Endodermal cell (in vitro differentiated cells): ENCODE measurements at regions not wholly inside any gene's neighbourhood (a gene's known extent, or its start where the extent isn't known, plus 50 kb on each side); places are given as distances from the start of the nearest gene placed in this dataset.

ENCODE experiments used
- DNase-seq: peaks from one replicate; pipeline ENCODE4 v3.0.0-alpha.2; 2017
- H3K27ac ChIP-seq: 2 replicates; pipeline ENCODE4 v1.5.1; 2013; ENCODE audit warnings: mild to moderate bottlenecking, low read depth, low read length, moderate library complexity
- H3K27me3 ChIP-seq: 2 replicates; pipeline ENCODE4 v1.6.1; 2013; ENCODE audit warnings: mild to moderate bottlenecking, low read length, moderate library complexity; ENCODE audit not compliant: insufficient read depth, control insufficient read depth, poor library complexity, severe bottlenecking
- H3K36me3 ChIP-seq: 2 replicates; pipeline ENCODE4 v1.7.0; 2013; ENCODE audit warnings: mild to moderate bottlenecking, low read length, moderate library complexity; ENCODE audit not compliant: control insufficient read depth, insufficient read depth
- H3K4me1 ChIP-seq: one replicate; pipeline ENCODE4 v1.7.0; 2013; ENCODE audit warnings: low read length; ENCODE audit not compliant: control insufficient read depth, insufficient read depth
- H3K4me3 ChIP-seq: 2 replicates; pipeline ENCODE4 v1.5.1; 2013; ENCODE audit warnings: mild to moderate bottlenecking, low read length, moderate library complexity
- H3K9ac ChIP-seq: 2 replicates; pipeline ENCODE4 v1.6.1; 2013; ENCODE audit warnings: mild to moderate bottlenecking, low read length, moderate library complexity; ENCODE audit not compliant: poor library complexity, severe bottlenecking; ENCODE audit errors: extremely low read depth
- H3K9me3 ChIP-seq: 2 replicates; pipeline ENCODE4 v1.6.1; 2013; ENCODE audit warnings: mild to moderate bottlenecking, low read length, moderate library complexity; ENCODE audit not compliant: control insufficient read depth
- H3K27ac Mint-ChIP-seq: 2 replicates; pipeline ENCODE4 v1.8.0; 2020; ENCODE audit warnings: mixed read lengths
- H3K27me3 Mint-ChIP-seq: 2 replicates; pipeline ENCODE4 v1.8.0; 2021; ENCODE audit warnings: mild to moderate bottlenecking, mixed read lengths; ENCODE audit not compliant: insufficient read depth
- H3K36me3 Mint-ChIP-seq: 2 replicates; pipeline ENCODE4 v1.8.0; 2020; ENCODE audit warnings: low read depth, mixed read lengths
- H3K4me1 Mint-ChIP-seq: 2 replicates; pipeline ENCODE4 v1.8.0; 2020; ENCODE audit warnings: mixed read lengths
- H3K4me3 Mint-ChIP-seq: 2 replicates; pipeline ENCODE4 v1.8.0; 2020; ENCODE audit warnings: mild to moderate bottlenecking, moderate library complexity, mixed read lengths
- H3K9me3 Mint-ChIP-seq: 2 replicates; pipeline ENCODE4 v1.8.0; 2020; ENCODE audit warnings: mild to moderate bottlenecking, mixed read lengths
- CTCF ChIP-seq: fragments of 200-600 bp; sonication (generic); conservative IDR thresholded peaks from 2 replicates; pipeline ENCODE4 v1.5.0; 2021; ENCODE audit warnings: antibody characterized with exemption, mild to moderate bottlenecking
- WGBS, 2 experiments: methylation state at CpG; one replicate each; pipeline versions ENCODE4 v1.1.5 to v1.1.7; 2013; ENCODE audit warnings: missing lambda C conversion rate in 2 of 2, mixed read lengths in 1 of 2; ENCODE audit not compliant: insufficient coverage in 1 of 2, insufficient read length in 1 of 2; 5-methylcytosine and 5-hydroxymethylcytosine counted together

GRCh38 chr3:8338424-8338823, 163.2 kb upstream of the LMCD1 start:
- no peak for TF ChIP-seq CTCF
- no peak overlapping the region for H3K27ac ChIP-seq
- Mint-ChIP-seq H3K4me1 (peaks cover under 1% of the 10 kb centered on the region), H3K36me3 (no peaks in the 10 kb centered on the region), H3K9me3 (peaks cover 7% of the 10 kb centered on the region), H3K27me3 (no peaks in the 10 kb centered on the region), H3K27ac (no peak overlapping the region), H3K4me3 (no peak overlapping the region)
- H3K9me3 ChIP-seq, result no peaks in the 10 kb centered on the region
- 89% methylated on average over 2 of the region's 2 CpGs; no CpG with 5 or more reads in 1 of the 2 experiments for WGBS, 2 experiments
- no peak for DNase-seq
- no peaks in the 10 kb centered on the region for H3K27me3 ChIP-seq
- no peaks in the 10 kb centered on the region for H3K4me1 ChIP-seq
- H3K4me3 ChIP-seq, result no peak overlapping the region
- H3K9ac ChIP-seq, result no peak overlapping the region
- H3K36me3 ChIP-seq, result no peaks in the 10 kb centered on the region

- no peak overlapping the region for H3K4me3 Mint-ChIP-seq
- no peak overlapping the region for H3K27ac ChIP-seq
- H3K27me3 Mint-ChIP-seq, result no peaks in the 10 kb centered on the region
- peaks cover 26% of the 10 kb centered on the region for H3K9me3 ChIP-seq
- no peak overlapping the region for H3K27ac Mint-ChIP-seq
- no peaks in the 10 kb centered on the region for H3K27me3 ChIP-seq
- H3K4me3 ChIP-seq, result no peak overlapping the region
- no peaks in the 10 kb centered on the region for H3K4me1 Mint-ChIP-seq
- peaks cover 23% of the 10 kb centered on the region for H3K9me3 Mint-ChIP-seq
- H3K4me1 ChIP-seq, result no peaks in the 10 kb centered on the region
- H3K36me3 ChIP-seq, result no peaks in the 10 kb centered on the region
- WGBS, 2 experiments, result 95 to 97% methylated on average over 7 of the region's 7 CpGs
- no peaks in the 10 kb centered on the region for H3K36me3 Mint-ChIP-seq
- H3K9ac ChIP-seq, result no peak overlapping the region
- TF ChIP-seq CTCF, result no peak
- DNase-seq, result no peak
Measured at GRCh38 chr3:8341821-8342247, 159.8 kb upstream of the LMCD1 start.

GRCh38 chr3:8343058-8343457, 158.6 kb upstream of the LMCD1 start:
- no peak for DNase-seq
- Mint-ChIP-seq H3K36me3 (no peaks in the 10 kb centered on the region), H3K9me3 (peaks cover 24% of the 10 kb centered on the region), H3K4me3 (no peak overlapping the region), H3K27me3 (no peaks in the 10 kb centered on the region), H3K4me1 (no peaks in the 10 kb centered on the region), H3K27ac (no peak overlapping the region)
- Histone ChIP-seq H3K9me3 (peaks cover 38% of the 10 kb centered on the region), H3K9ac (no peak overlapping the region), H3K4me3 (no peak overlapping the region), H3K27me3 (no peaks in the 10 kb centered on the region), H3K4me1 (no peaks in the 10 kb centered on the region), H3K36me3 (no peaks in the 10 kb centered on the region), H3K27ac (no peak overlapping the region)
- 100% methylated on average over 1 of the region's 1 CpG; no CpG with 5 or more reads in 1 of the 2 experiments for WGBS, 2 experiments
- TF ChIP-seq CTCF, result no peak
